Type B pancreatic cell (in vitro differentiated cells): ENCODE measurements at regions not wholly inside any gene's neighbourhood (a gene's known extent, or its start where the extent isn't known, plus 50 kb on each side); places are given as distances from the start of the nearest gene placed in this dataset.

ENCODE experiments used
- DNase-seq: peaks from one replicate; pipeline ENCODE4 v3.0.0; 2021; ENCODE audit warnings: mixed read lengths; ENCODE audit not compliant: unreplicated experiment; ENCODE audit errors: extremely low spot score
- H3K27ac Mint-ChIP-seq: 2 replicates; pipeline ENCODE4 v1.8.0; 2021; ENCODE audit warnings: mild to moderate bottlenecking, mixed read lengths
- H3K27me3 Mint-ChIP-seq: 2 replicates; pipeline ENCODE4 v1.8.0; 2021; ENCODE audit warnings: mixed read lengths
- H3K36me3 Mint-ChIP-seq: 2 replicates; pipeline ENCODE4 v1.8.0; 2021; ENCODE audit warnings: mixed read lengths
- H3K4me1 Mint-ChIP-seq: one replicate; pipeline ENCODE4 v1.8.0; 2021; ENCODE audit warnings: mixed read lengths; ENCODE audit not compliant: unreplicated experiment
- H3K4me3 Mint-ChIP-seq: 2 replicates; pipeline ENCODE4 v1.8.0; 2021; ENCODE audit warnings: mild to moderate bottlenecking, mixed read lengths
- H3K9me3 Mint-ChIP-seq: 2 replicates; pipeline ENCODE4 v1.8.0; 2021; ENCODE audit warnings: mixed read lengths
- CTCF ChIP-seq: fragments of 200-600 bp; sonication (generic); conservative IDR thresholded peaks from 2 replicates; pipeline ENCODE4 v1.5.0; 2021; ENCODE audit warnings: antibody characterized with exemption, mild to moderate bottlenecking

GRCh38 chr12:127334912-127335644 is 931.9 kb upstream of the TMEM132C start:
- no peaks in the 10 kb centered on the region for H3K9me3 Mint-ChIP-seq
- H3K4me3 Mint-ChIP-seq: no peak overlapping the region
- DNase-seq: no peak
- H3K27me3 Mint-ChIP-seq: peaks cover 13% of the 10 kb centered on the region
- no peaks in the 10 kb centered on the region for H3K36me3 Mint-ChIP-seq
- no peak for TF ChIP-seq CTCF
- no peaks in the 10 kb centered on the region for H3K4me1 Mint-ChIP-seq
- H3K27ac Mint-ChIP-seq: no peak overlapping the region

GRCh38 chr12:127336416-127336815 is 930.6 kb upstream of the TMEM132C start:
- DNase-seq: no peak
- TF ChIP-seq CTCF: no peak
- Mint-ChIP-seq H3K27me3 (peaks cover 13% of the 10 kb centered on the region), H3K27ac (no peak overlapping the region), H3K9me3 (no peaks in the 10 kb centered on the region), H3K4me1 (no peaks in the 10 kb centered on the region), H3K36me3 (no peaks in the 10 kb centered on the region), H3K4me3 (no peak overlapping the region)

GRCh38 chr12:127339065-127339464 is 927.9 kb upstream of the TMEM132C start:
- Mint-ChIP-seq H3K9me3 (no peaks in the 10 kb centered on the region), H3K4me3 (no peak overlapping the region), H3K27me3 (peaks cover 19% of the 10 kb centered on the region), H3K27ac (no peak overlapping the region), H3K36me3 (no peaks in the 10 kb centered on the region), H3K4me1 (no peaks in the 10 kb centered on the region)
- TF ChIP-seq CTCF: no peak
- DNase-seq: no peak

DNA sequence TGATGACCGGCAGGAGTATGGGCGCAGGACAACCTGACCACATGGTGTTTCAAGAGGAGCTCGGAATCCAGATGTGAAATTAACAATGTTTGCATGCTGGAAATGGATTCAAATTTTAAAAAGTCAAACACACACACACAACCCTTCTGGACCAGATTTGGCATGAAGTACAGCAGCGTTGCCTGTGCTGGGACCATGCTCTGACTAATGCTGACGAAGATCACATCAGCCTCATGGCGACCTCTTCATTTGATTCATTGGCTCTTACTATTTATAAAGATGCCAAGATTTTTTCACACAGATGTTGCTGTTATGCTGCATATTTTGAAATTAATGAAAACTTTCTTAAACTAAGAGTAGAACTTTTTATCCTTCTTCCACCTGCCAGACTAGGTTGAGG is 926.6 kb upstream of the TMEM132C start:
- Mint-ChIP-seq H3K27me3 (peaks cover 21% of the 10 kb centered on the region), H3K4me3 (no peak overlapping the region), H3K9me3 (no peaks in the 10 kb centered on the region), H3K27ac (no peak overlapping the region), H3K4me1 (no peaks in the 10 kb centered on the region), H3K36me3 (no peaks in the 10 kb centered on the region)
- DNase-seq: no peak
- no peak for TF ChIP-seq CTCF

- Mint-ChIP-seq H3K9me3 (peaks cover 7% of the 10 kb centered on the region), H3K27ac (no peak overlapping the region), H3K36me3 (no peaks in the 10 kb centered on the region), H3K4me3 (no peak overlapping the region), H3K4me1 (no peaks in the 10 kb centered on the region), H3K27me3 (peaks cover 14% of the 10 kb centered on the region)
- no peak for TF ChIP-seq CTCF
- no peak for DNase-seq
Observed at GRCh38 chr12:127342861-127343260, 924.1 kb upstream of the TMEM132C start.
